Glutamatergic neuron (in vitro differentiated cells): ENCODE measurements at regions not wholly inside any gene's neighbourhood (a gene's known extent, or its start where the extent isn't known, plus 50 kb on each side); places are given as distances from the start of the nearest gene placed in this dataset.
A peak's percentile ranks its signal among the peaks of the same experiment; 100 is the strongest.

Source experiments
- DNase-seq: peaks from one replicate; pipeline ENCODE4 v3.0.0; 2022
- H3K27ac Mint-ChIP-seq: one replicate; pipeline ENCODE4 v1.8.0; 2020; ENCODE audit warnings: mild to moderate bottlenecking, mixed read lengths, inconsistent platforms; ENCODE audit not compliant: unreplicated experiment
- H3K27me3 Mint-ChIP-seq: one replicate; pipeline ENCODE4 v1.8.0; 2020; ENCODE audit warnings: mild to moderate bottlenecking, moderate library complexity, mixed read lengths, inconsistent platforms; ENCODE audit not compliant: unreplicated experiment
- H3K36me3 Mint-ChIP-seq: one replicate; pipeline ENCODE4 v1.8.0; 2020; ENCODE audit warnings: mild to moderate bottlenecking, mixed read lengths, inconsistent platforms; ENCODE audit not compliant: unreplicated experiment
- H3K4me1 Mint-ChIP-seq: one replicate; pipeline ENCODE4 v1.8.0; 2020; ENCODE audit warnings: mild to moderate bottlenecking, low read depth, mixed read lengths, inconsistent platforms; ENCODE audit not compliant: unreplicated experiment
- H3K4me3 Mint-ChIP-seq: one replicate; pipeline ENCODE4 v1.8.0; 2020; ENCODE audit warnings: mild to moderate bottlenecking, mixed read lengths, inconsistent platforms; ENCODE audit not compliant: unreplicated experiment
- H3K9me3 Mint-ChIP-seq: one replicate; pipeline ENCODE4 v1.8.0; 2020; ENCODE audit warnings: mild to moderate bottlenecking, moderate library complexity, mixed read lengths, inconsistent platforms; ENCODE audit not compliant: unreplicated experiment
- TF ChIP-seq, protein P1 (sequence below): fragments of 200-600 bp; sonication (generic); IDR thresholded peaks from one replicate; pipeline ENCODE4 v1.5.0; 2021; ENCODE audit not compliant: partially characterized antibody, unreplicated experiment

DNA sequence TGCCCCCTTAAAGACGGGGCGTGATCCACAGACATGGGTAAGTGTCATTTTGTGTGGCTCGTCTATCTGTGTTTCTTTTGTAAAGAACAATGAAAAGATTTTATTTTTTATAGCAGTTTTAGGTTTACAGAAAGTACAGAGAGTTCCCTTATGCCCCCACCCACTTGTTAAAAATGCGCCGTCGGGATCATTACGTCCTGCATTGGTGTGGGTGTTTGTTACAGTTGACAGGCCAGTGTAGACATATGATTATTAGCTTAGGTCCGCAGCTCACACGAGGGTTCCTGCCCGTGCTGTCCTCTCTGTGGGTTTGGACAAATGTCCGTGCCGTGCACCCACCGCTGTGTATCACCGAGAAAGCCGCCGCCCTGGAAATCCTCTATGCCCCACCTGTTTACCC is 50.5 kb downstream of the RGS12 start:
- no peak overlapping the region for H3K27ac Mint-ChIP-seq
- peaks cover 21% of the 10 kb centered on the region for H3K4me1 Mint-ChIP-seq
- no peaks in the 10 kb centered on the region for H3K36me3 Mint-ChIP-seq
- H3K27me3 Mint-ChIP-seq: peaks cover 5% of the 10 kb centered on the region
- peaks cover 9% of the 10 kb centered on the region for H3K9me3 Mint-ChIP-seq
- no peak overlapping the region for H3K4me3 Mint-ChIP-seq
- DNase-seq: no peak
- TF ChIP-seq, protein P1, sequence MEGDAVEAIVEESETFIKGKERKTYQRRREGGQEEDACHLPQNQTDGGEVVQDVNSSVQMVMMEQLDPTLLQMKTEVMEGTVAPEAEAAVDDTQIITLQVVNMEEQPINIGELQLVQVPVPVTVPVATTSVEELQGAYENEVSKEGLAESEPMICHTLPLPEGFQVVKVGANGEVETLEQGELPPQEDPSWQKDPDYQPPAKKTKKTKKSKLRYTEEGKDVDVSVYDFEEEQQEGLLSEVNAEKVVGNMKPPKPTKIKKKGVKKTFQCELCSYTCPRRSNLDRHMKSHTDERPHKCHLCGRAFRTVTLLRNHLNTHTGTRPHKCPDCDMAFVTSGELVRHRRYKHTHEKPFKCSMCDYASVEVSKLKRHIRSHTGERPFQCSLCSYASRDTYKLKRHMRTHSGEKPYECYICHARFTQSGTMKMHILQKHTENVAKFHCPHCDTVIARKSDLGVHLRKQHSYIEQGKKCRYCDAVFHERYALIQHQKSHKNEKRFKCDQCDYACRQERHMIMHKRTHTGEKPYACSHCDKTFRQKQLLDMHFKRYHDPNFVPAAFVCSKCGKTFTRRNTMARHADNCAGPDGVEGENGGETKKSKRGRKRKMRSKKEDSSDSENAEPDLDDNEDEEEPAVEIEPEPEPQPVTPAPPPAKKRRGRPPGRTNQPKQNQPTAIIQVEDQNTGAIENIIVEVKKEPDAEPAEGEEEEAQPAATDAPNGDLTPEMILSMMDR: no peak

DNA sequence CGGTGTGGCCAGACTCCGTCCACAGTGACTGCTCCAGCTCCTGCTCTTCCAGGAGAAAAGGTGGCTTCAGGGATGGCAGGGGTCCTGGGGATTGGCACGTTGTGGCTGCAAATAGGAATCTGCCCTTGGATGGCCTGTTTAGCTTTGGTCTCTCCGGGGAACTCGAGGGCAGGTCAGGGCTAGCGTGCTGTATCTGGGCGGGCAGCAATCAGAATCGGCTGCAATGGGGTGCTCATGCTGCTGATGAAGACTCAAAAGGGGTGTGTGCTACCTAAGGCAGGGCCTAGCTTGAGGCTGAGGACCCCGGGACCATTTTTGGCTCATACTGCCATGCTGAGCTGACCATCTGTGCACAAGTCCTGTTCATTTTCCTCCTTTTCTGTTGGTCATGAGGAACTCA is 51.3 kb downstream of the RGS12 start:
- DNase-seq: no peak
- Mint-ChIP-seq H3K36me3 (no peaks in the 10 kb centered on the region), H3K4me3 (no peak overlapping the region), H3K27me3 (peaks cover 5% of the 10 kb centered on the region), H3K4me1 (peaks cover 25% of the 10 kb centered on the region), H3K27ac (no peak overlapping the region), H3K9me3 (peaks cover 5% of the 10 kb centered on the region)
- TF ChIP-seq, protein P1: no peak

DNA sequence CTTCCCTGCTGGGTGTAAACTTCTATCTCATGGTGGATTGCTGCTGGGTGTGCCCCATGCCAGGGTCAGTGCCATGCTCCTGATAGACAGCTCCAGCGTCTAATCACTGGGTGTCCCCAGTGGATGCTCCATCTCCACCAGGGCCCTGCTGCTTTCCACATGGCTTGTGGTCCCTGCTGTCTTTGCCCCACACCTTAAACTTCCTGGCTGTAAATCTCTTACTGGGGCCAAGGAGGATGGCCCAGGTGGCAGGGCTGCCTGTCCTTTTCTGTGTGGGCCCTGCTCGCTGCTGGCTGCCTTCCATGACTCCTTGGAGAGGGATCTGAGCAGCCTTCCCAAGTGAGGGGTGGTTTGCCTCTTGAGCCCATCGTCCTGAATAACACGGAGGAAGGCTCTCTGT is 51.8 kb downstream of the RGS12 start:
- H3K4me1 Mint-ChIP-seq: peaks cover 22% of the 10 kb centered on the region
- no peak for DNase-seq
- no peaks in the 10 kb centered on the region for H3K36me3 Mint-ChIP-seq
- no peak overlapping the region for H3K27ac Mint-ChIP-seq
- TF ChIP-seq, protein P1: no peak
- no peak overlapping the region for H3K4me3 Mint-ChIP-seq
- peaks cover 2% of the 10 kb centered on the region for H3K27me3 Mint-ChIP-seq
- peaks cover 3% of the 10 kb centered on the region for H3K9me3 Mint-ChIP-seq

DNA sequence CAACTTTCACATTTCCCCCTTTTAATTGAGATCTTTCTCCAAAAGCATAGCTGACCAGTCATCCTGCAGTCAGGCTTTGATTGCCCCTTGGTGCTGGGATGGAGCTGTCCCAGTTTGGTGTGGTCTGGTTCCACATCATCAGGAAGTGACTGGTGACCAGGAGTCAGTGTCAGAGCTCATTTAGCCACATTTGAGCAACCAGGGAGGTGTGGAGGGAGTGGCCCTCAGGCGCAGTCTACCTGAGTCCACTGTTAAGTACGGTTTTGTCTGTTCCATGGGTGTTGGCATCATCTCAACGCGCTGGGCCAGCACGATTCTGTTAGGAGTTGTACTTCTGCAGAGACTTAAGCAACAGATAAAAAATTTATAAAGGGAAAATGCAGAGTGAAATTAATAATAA is 52.6 kb downstream of the RGS12 start:
- no peak overlapping the region for H3K4me3 Mint-ChIP-seq
- no peaks in the 10 kb centered on the region for H3K27me3 Mint-ChIP-seq
- H3K4me1 Mint-ChIP-seq: peaks cover 15% of the 10 kb centered on the region
- no peak for DNase-seq
- no peak overlapping the region for H3K27ac Mint-ChIP-seq
- H3K36me3 Mint-ChIP-seq: no peaks in the 10 kb centered on the region
- TF ChIP-seq, protein P1: no peak
- H3K9me3 Mint-ChIP-seq: no peaks in the 10 kb centered on the region

DNA sequence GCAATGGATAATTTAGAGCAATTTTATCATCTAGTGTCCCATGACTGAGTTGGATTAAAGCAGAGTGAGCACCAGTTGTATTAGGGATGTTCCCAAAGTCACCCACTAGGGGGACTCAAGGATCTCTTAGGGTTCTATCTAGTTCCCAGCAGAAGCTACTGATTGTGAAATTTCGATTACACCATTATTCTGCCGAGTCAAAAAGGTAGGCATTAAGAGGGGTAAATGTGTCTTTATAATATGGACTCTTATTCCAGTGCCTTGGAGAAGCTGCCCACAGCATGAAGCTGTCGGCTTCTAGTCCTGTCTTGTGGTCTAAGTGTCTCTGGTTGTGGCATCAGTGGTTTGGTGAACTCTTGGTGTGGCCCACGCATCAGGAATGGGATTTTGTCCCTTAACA is 53.3 kb downstream of the RGS12 start:
- Mint-ChIP-seq H3K36me3 (no peaks in the 10 kb centered on the region), H3K9me3 (no peaks in the 10 kb centered on the region), H3K4me3 (no peak overlapping the region), H3K27ac (no peak overlapping the region), H3K27me3 (no peaks in the 10 kb centered on the region), H3K4me1 (peaks cover 13% of the 10 kb centered on the region)
- DNase-seq: no peak
- TF ChIP-seq, protein P1: peak; percentile 91
